GM06990 (cell line): ENCODE measurements at regions not wholly inside any gene's neighbourhood (a gene's known extent, or its start where the extent isn't known, plus 50 kb on each side); places are given as distances from the start of the nearest gene placed in this dataset.

ENCODE experiments used
- DNase-seq: peaks from one replicate; pipeline ENCODE4 v3.0.0-alpha.2; 2011; ENCODE audit not compliant: insufficient read length; ENCODE audit errors: extremely low read depth
- H3K27me3 ChIP-seq: replicated peaks from 2 replicates; pipeline ENCODE4 v1.6.0; 2011; ENCODE audit warnings: low read length; ENCODE audit not compliant: control insufficient read depth, insufficient read depth
- H3K36me3 ChIP-seq: 2 replicates; pipeline ENCODE4 v1.5.1; 2011; ENCODE audit warnings: low read length; ENCODE audit not compliant: control insufficient read depth, insufficient read depth
- H3K4me3 ChIP-seq: replicated peaks from 2 replicates; pipeline ENCODE4 v1.5.1; 2011; ENCODE audit warnings: low read depth, mild to moderate bottlenecking, control low read depth, low read length
- CTCF ChIP-seq: IDR thresholded peaks from 2 replicates; pipeline ENCODE4 v1.5.1; 2011; ENCODE audit warnings: low read length, control low read depth, mild to moderate bottlenecking, inconsistent platforms; ENCODE audit not compliant: insufficient read depth, poor library complexity, severe bottlenecking

GRCh38 chr7:130931423-130931822 lies 197.4 kb upstream of the KLF14 start:
- TF ChIP-seq CTCF, result no peak
- H3K4me3 ChIP-seq, result no peak overlapping the region
- peaks cover 14% of the 10 kb centered on the region for H3K36me3 ChIP-seq
- DNase-seq, result no peak
- no peaks in the 10 kb centered on the region for H3K27me3 ChIP-seq

GRCh38 chr7:130932088-130932487 lies 198.1 kb upstream of the KLF14 start:
- TF ChIP-seq CTCF, result no peak
- Histone ChIP-seq H3K4me3 (no peak overlapping the region), H3K36me3 (peaks cover 15% of the 10 kb centered on the region), H3K27me3 (no peaks in the 10 kb centered on the region)
- DNase-seq, result no peak

- Histone ChIP-seq H3K27me3 (no peaks in the 10 kb centered on the region), H3K4me3 (no peak overlapping the region), H3K36me3 (peaks cover 13% of the 10 kb centered on the region)
- no peak for DNase-seq
- TF ChIP-seq CTCF, result no peak
These were observed 198.8 kb upstream of the KLF14 start for GRCh38 chr7:130932667-130933432.

GRCh38 chr7:130933919-130934318 lies 199.9 kb upstream of the KLF14 start:
- H3K27me3 ChIP-seq, result no peaks in the 10 kb centered on the region
- no peak for TF ChIP-seq CTCF
- DNase-seq, result no peak
- no peak overlapping the region for H3K4me3 ChIP-seq
- peaks cover 12% of the 10 kb centered on the region for H3K36me3 ChIP-seq

- Histone ChIP-seq H3K36me3 (peaks cover 11% of the 10 kb centered on the region), H3K27me3 (no peaks in the 10 kb centered on the region), H3K4me3 (no peak overlapping the region)
- TF ChIP-seq CTCF, result no peak
- DNase-seq, result no peak
These were observed 201.7 kb upstream of the KLF14 start for GRCh38 chr7:130935564-130936157.
